ENCODE measurements at regions not wholly inside any gene's neighbourhood (a gene's known extent, or its start where the extent isn't known, plus 50 kb on each side); places are given as distances from the start of the nearest gene placed in this dataset.

DNA sequence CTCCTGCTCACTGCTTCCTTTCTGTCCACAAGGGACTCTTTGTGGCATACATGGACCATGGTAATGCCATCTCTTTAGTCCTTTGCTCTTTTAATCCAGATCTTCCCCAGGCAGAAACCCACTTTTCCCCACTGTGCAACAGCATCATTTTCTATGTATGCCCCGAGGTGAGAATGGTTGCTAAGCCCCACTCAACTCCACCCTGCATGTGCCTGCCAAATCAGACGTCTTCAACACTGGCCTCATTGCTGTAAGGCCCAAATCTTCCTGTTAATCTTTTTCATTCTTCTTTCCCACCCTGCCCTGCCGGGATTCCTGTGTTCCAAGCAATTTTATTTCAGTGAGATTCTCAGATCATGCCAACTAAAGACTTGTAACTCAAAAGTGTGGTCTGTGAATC is 328.4 kb downstream of the PAX3 start:
- no peak overlapping the region for H3K4me2 ChIP-seq (ENCODE audit: low read length)
- TF ChIP-seq, protein P1, sequence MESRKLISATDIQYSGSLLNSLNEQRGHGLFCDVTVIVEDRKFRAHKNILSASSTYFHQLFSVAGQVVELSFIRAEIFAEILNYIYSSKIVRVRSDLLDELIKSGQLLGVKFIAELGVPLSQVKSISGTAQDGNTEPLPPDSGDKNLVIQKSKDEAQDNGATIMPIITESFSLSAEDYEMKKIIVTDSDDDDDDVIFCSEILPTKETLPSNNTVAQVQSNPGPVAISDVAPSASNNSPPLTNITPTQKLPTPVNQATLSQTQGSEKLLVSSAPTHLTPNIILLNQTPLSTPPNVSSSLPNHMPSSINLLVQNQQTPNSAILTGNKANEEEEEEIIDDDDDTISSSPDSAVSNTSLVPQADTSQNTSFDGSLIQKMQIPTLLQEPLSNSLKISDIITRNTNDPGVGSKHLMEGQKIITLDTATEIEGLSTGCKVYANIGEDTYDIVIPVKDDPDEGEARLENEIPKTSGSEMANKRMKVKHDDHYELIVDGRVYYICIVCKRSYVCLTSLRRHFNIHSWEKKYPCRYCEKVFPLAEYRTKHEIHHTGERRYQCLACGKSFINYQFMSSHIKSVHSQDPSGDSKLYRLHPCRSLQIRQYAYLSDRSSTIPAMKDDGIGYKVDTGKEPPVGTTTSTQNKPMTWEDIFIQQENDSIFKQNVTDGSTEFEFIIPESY (IDR thresholded peaks at IDR 0.05; ENCODE audit: extremely low read depth, insufficient replicate concordance, low read length), result no peak
- no peak for TF ChIP-seq CBX3 (IDR thresholded peaks at IDR 0.05; ENCODE audit: low read depth)
- TF ChIP-seq, protein P2, sequence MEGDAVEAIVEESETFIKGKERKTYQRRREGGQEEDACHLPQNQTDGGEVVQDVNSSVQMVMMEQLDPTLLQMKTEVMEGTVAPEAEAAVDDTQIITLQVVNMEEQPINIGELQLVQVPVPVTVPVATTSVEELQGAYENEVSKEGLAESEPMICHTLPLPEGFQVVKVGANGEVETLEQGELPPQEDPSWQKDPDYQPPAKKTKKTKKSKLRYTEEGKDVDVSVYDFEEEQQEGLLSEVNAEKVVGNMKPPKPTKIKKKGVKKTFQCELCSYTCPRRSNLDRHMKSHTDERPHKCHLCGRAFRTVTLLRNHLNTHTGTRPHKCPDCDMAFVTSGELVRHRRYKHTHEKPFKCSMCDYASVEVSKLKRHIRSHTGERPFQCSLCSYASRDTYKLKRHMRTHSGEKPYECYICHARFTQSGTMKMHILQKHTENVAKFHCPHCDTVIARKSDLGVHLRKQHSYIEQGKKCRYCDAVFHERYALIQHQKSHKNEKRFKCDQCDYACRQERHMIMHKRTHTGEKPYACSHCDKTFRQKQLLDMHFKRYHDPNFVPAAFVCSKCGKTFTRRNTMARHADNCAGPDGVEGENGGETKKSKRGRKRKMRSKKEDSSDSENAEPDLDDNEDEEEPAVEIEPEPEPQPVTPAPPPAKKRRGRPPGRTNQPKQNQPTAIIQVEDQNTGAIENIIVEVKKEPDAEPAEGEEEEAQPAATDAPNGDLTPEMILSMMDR (IDR thresholded peaks at IDR 0.05 in 2 of 3, conservative IDR thresholded peaks at IDR 0.05 in 1 of 3; ENCODE audit: borderline replicate concordance in 1 of 3, insufficient read depth in 1 of 3, low read depth in 2 of 3, low read length in 2 of 3), result no peak
- no peak for TF ChIP-seq POLR2AphosphoS5 (IDR thresholded peaks at IDR 0.05; ENCODE audit: low read depth, low read length)
- TF ChIP-seq YY1 (IDR thresholded peaks at IDR 0.05; ENCODE audit: extremely low read depth, insufficient replicate concordance, low read depth, low read length), result no peak
- peaks cover 23% of the 10 kb centered on the region; the same call in 1 of the 2 replicates for H3K27me3 ChIP-seq (ENCODE audit: insufficient read depth, low read length)
- ChIA-PET CTCF (interaction anchor here (0.8 kb wide), 1 partner anchor 397 kb away, joined by 3 read pairs; no protein-coding TSS in a partner anchor), RAD21 (ENCODE audit: low non-redundant PET in 1 of 2, low total read pairs in 2 of 2, uncharacterized antibody in 2 of 2, unreplicated experiment in 2 of 2) (no interaction called here), POLR2A (no interaction called here)
- H3K79me2 ChIP-seq (ENCODE audit: insufficient read depth, low read length), result no peaks in the 10 kb centered on the region
- intact Hi-C loops (cut with micrococcal nuclease), result no loop called here
- H3K9ac ChIP-seq (ENCODE audit: low read length), result no peak overlapping the region
- no peaks in the 10 kb centered on the region for H3K36me3 ChIP-seq (ENCODE audit: control insufficient read depth in 1 of 2, insufficient read depth in 2 of 2, low read length in 2 of 2)
- H3K9me3 ChIP-seq (ENCODE audit: control insufficient read depth in 1 of 2, insufficient read depth in 1 of 2, low read depth in 1 of 2, low read length in 2 of 2), result no peaks in the 10 kb centered on the region
- no peaks in the 10 kb centered on the region for H3K4me1 ChIP-seq (ENCODE audit: control insufficient read depth in 1 of 2, insufficient read depth in 2 of 2, low read length in 2 of 2)
- no peaks in the 10 kb centered on the region for H4K20me1 ChIP-seq (ENCODE audit: insufficient read depth)
- BruUV-seq (replicated peaks), result no TSS peak
- H2AFZ ChIP-seq (ENCODE audit: low read depth, low read length, poor library complexity, severe bottlenecking), result no peak overlapping the region
- ATAC-seq (no peak), DNase-seq (ENCODE audit: low read depth, low spot score) (no peak)
- H3K4me3 ChIP-seq (replicated peaks in 1 of 2; ENCODE audit: low read depth in 1 of 2, low read length in 2 of 2), result no peak overlapping the region
- no peak overlapping the region for H3K27ac ChIP-seq (ENCODE audit: low read depth, low read length)
- no peaks in the 10 kb centered on the region for H3K9me2 ChIP-seq (ENCODE audit: insufficient read depth)

All from HCT116 (cell line).